Ishikawa (cell line): ENCODE measurements at regions not wholly inside any gene's neighbourhood (a gene's known extent, or its start where the extent isn't known, plus 50 kb on each side); places are given as distances from the start of the nearest gene placed in this dataset.

Source experiments
- EP300 ChIP-seq: IDR thresholded peaks from 2 replicates; pipeline ENCODE4 v1.6.1; 2012; ENCODE audit warnings: borderline replicate concordance
- MAX ChIP-seq: IDR thresholded peaks from 2 replicates; pipeline ENCODE4 v1.6.1; 2012
- REST ChIP-seq: IDR thresholded peaks from 2 replicates; pipeline ENCODE4 v1.6.1; 2012; ENCODE audit warnings: low read depth, mild to moderate bottlenecking

GRCh38 chr5:96036301-96036700 lies 74.7 kb upstream of the ELL2 start:
- TF ChIP-seq EP300 (no peak), MAX (no peak), REST (no peak)
